MCF 10A (cell line): ENCODE measurements at regions not wholly inside any gene's neighbourhood (a gene's known extent, or its start where the extent isn't known, plus 50 kb on each side); places are given as distances from the start of the nearest gene placed in this dataset.
"Not testable (repeated sequence)": the region's sequence is repeated elsewhere in the genome, so short reads cannot be mapped to it uniquely, and the experiment has no call there.

Source experiments
- BruUV-seq: library from RNA; stranded (reverse); fragments of 400-500 nt; replicated peaks from 2 replicates; lab custom pipeline; 2021; lab: Mats Ljungman, UMichigan
- CTCF ChIA-PET: fragments of 300-600 bp; sonication (Branson Sonifier 250); formaldehyde crosslinking; extraction: SDS; loops from one replicate; lab custom pipeline; 2021; ENCODE audit warnings: antibody characterized with exemption, inconsistent platforms; lab: Yijun Ruan, JAX
- POLR2A ChIA-PET: fragments of 300-600, 350-650 bp; sonication (Branson Sonifier 250); formaldehyde crosslinking; extraction: SDS; loops from one replicate; lab custom pipeline; 2020; ENCODE audit warnings: antibody characterized with exemption, inconsistent platforms; lab: Yijun Ruan, JAX
- DNase-seq: peaks from one replicate; pipeline ENCODE4 v3.0.0-alpha.2; 2018; ENCODE audit not compliant: unreplicated experiment
- H3K27ac Mint-ChIP-seq: one replicate; pipeline ENCODE4 v1.8.0; 2022; ENCODE audit warnings: mild to moderate bottlenecking, low read depth, mixed read lengths; ENCODE audit not compliant: unreplicated experiment
- H3K27me3 Mint-ChIP-seq: one replicate; pipeline ENCODE4 v1.8.0; 2022; ENCODE audit warnings: mixed read lengths; ENCODE audit not compliant: insufficient read depth, unreplicated experiment
- H3K36me3 Mint-ChIP-seq: one replicate; pipeline ENCODE4 v1.8.0; 2022; ENCODE audit warnings: mild to moderate bottlenecking, moderate library complexity, mixed read lengths; ENCODE audit not compliant: insufficient read depth, unreplicated experiment
- H3K4me1 Mint-ChIP-seq: one replicate; pipeline ENCODE4 v1.8.0; 2022; ENCODE audit warnings: mixed read lengths; ENCODE audit not compliant: insufficient read depth, unreplicated experiment
- H3K4me3 Mint-ChIP-seq: one replicate; pipeline ENCODE4 v1.8.0; 2022; ENCODE audit warnings: mild to moderate bottlenecking, moderate library complexity, mixed read lengths; ENCODE audit not compliant: unreplicated experiment
- H3K9me3 Mint-ChIP-seq: one replicate; pipeline ENCODE4 v1.8.0; 2022; ENCODE audit warnings: mixed read lengths; ENCODE audit not compliant: unreplicated experiment
- intact Hi-C: fragments of 100-400 bp; cut with micrococcal nuclease; formaldehyde crosslinking; loops from 2 replicates; pipeline ENCODE4 v1.14.1; 2022
- TF ChIP-seq, protein P1 (sequence below): fragments of 200-600 bp; IDR thresholded peaks from one replicate; pipeline ENCODE4 v1.8.0; 2022; ENCODE audit warnings: antibody characterized with exemption, mild to moderate bottlenecking; ENCODE audit not compliant: unreplicated experiment

GRCh38 chr16:65570261-65570660 lies 448.4 kb upstream of the CDH11 start:
- intact Hi-C loops: no loop called here
- Mint-ChIP-seq H3K27ac (no peak overlapping the region), H3K4me3 (no peak overlapping the region), H3K27me3 (no peaks in the 10 kb centered on the region), H3K36me3 (no peaks in the 10 kb centered on the region), H3K4me1 (no peaks in the 10 kb centered on the region), H3K9me3 (peaks cover 27% of the 10 kb centered on the region)
- ChIA-PET CTCF (interaction anchor here (0.7 kb wide), 1 partner anchor 40 kb away, joined by 4 read pairs; no protein-coding TSS in a partner anchor), POLR2A (no interaction called here)
- BruUV-seq: no TSS peak
- TF ChIP-seq, protein P1, sequence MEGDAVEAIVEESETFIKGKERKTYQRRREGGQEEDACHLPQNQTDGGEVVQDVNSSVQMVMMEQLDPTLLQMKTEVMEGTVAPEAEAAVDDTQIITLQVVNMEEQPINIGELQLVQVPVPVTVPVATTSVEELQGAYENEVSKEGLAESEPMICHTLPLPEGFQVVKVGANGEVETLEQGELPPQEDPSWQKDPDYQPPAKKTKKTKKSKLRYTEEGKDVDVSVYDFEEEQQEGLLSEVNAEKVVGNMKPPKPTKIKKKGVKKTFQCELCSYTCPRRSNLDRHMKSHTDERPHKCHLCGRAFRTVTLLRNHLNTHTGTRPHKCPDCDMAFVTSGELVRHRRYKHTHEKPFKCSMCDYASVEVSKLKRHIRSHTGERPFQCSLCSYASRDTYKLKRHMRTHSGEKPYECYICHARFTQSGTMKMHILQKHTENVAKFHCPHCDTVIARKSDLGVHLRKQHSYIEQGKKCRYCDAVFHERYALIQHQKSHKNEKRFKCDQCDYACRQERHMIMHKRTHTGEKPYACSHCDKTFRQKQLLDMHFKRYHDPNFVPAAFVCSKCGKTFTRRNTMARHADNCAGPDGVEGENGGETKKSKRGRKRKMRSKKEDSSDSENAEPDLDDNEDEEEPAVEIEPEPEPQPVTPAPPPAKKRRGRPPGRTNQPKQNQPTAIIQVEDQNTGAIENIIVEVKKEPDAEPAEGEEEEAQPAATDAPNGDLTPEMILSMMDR: no peak
- no peak for DNase-seq

DNA sequence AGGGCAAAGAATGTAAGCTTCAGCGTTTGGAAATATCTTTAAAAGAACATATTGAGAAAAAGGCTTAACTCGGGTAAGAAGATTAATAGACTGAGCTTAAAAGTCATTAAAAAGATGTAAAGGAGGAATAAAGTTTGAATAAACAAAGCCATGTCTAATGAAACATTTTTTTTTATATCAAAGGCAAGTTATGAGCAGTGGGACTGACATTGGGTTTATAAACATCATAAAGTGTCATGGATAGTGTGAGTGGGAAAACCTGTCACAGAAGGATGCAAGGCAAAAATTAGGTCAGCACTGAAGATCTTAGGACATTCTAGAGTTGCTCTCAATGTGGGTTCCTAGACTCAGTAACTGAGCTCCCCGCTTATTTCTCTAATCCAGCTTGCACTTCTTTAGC lies 438.0 kb upstream of the CDH11 start:
- Mint-ChIP-seq H3K27me3 (no peaks in the 10 kb centered on the region), H3K27ac (no peak overlapping the region), H3K4me1 (no peaks in the 10 kb centered on the region), H3K4me3 (no peak overlapping the region), H3K9me3 (peaks cover 42% of the 10 kb centered on the region), H3K36me3 (no peaks in the 10 kb centered on the region)
- no peak for DNase-seq
- intact Hi-C loops: no loop called here
- POLR2A ChIA-PET: interaction anchor here (0.7 kb wide), 1 partner anchor 119 kb away, joined by 3 read pairs; no protein-coding TSS in a partner anchor
- TF ChIP-seq, protein P1: no peak
- CTCF ChIA-PET: no interaction called here
- BruUV-seq: no TSS peak

DNA sequence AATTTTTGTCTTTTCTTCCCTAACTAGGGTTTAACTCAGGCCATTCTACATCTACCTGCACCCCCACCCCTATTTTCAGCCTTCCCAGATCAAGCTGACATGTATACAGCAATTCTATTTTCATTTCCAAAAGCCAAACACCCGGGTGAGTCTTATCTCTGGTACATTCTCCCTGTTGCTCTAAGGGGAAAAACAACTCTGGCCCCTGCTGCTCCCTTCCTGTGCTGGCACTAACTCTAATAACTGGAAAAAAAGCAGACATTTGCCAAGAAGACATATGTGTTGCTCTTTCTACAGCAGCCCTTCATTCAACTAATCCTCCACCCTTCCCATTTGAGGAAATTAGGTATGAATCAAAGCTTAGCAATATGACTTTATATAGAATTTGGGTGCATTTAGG lies 427.8 kb upstream of the CDH11 start:
- H3K4me3 Mint-ChIP-seq, CTCF ChIA-PET, H3K27me3 Mint-ChIP-seq, DNase-seq, BruUV-seq, H3K27ac Mint-ChIP-seq, intact Hi-C loops, H3K4me1 Mint-ChIP-seq, H3K36me3 Mint-ChIP-seq: not testable (repeated sequence)
- H3K9me3 Mint-ChIP-seq: peaks cover 34% of the 10 kb centered on the region
- POLR2A ChIA-PET: interaction anchor here (0.6 kb wide), 1 partner anchor 72 kb away, joined by 3 read pairs; no protein-coding TSS in a partner anchor

DNA sequence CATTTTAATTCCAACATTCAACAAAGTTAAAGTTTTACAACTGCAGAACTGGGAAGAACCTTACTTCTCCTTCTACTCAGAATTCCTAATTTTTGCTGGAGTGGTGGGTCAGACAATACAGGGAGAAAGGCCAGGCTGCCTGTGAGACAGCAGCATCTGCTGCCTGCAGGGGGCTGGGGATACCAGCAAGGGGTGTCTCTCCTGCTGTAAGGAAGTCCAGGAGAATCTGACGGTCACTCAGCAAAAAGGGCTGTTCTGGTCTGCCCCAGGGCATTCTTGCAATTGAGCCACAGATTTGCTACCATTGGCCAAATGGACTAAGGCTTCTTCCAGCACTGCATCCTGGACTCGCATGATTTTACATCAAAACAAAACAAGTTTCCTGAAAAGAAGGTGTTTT lies 426.6 kb upstream of the CDH11 start:
- no peak for DNase-seq
- no TSS peak for BruUV-seq
- no peak overlapping the region for H3K4me3 Mint-ChIP-seq
- H3K27ac Mint-ChIP-seq: no peak overlapping the region
- no peaks in the 10 kb centered on the region for H3K4me1 Mint-ChIP-seq
- no peaks in the 10 kb centered on the region for H3K27me3 Mint-ChIP-seq
- ChIA-PET POLR2A (no interaction called here), CTCF (no interaction called here)
- H3K9me3 Mint-ChIP-seq: peaks cover 44% of the 10 kb centered on the region
- TF ChIP-seq, protein P1: no peak
- H3K36me3 Mint-ChIP-seq: no peaks in the 10 kb centered on the region
- intact Hi-C loops: no loop called here
